ENCODE measurements at regions not wholly inside any gene's neighbourhood (a gene's known extent, or its start where the extent isn't known, plus 50 kb on each side); places are given as distances from the start of the nearest gene placed in this dataset.
A peak's percentile ranks its signal among the peaks of the same experiment; 100 is the strongest.
"Not testable (repeated sequence)": the region's sequence is repeated elsewhere in the genome, so short reads cannot be mapped to it uniquely, and the experiment has no call there.

DNA sequence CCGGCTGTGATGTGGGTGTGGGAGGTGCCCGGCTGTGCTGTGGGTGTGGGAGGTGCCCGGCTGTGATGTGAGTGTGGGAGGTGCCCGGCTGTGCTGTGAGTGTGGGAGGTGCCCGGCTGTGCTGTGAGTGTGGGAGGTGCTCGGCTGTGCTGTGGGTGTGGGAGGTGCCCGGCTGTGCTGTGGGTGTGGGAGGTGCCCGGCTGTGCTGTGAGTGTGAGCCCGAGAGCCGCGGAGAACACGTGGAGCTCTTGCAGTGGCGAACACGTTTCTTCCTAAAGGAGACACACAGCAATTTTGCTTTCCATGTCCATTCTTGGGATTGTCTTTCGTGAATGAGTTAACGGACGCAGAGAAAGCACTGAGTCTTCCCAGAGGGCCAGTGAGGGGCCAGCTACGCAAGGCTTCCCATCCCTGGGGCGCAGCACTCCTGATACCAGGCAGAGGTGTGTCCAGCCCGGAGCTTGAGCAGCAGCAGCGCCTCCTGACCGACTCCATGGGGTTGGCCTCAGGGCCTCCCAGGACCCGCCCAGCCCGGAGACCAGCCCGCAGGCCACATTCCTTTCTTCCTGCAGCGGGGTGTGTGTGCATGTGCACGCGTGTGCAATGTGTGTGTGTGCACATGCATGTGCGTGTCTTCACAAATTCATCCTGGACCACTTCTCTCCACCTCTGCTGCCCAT is 245.0 kb upstream of the B3GAT1 start:
- Mint-ChIP-seq H3K27ac (no peak overlapping the region), H3K36me3 (peaks cover 3% of the 10 kb centered on the region), H3K27me3 (peaks cover 6% of the 10 kb centered on the region), H3K9me3 (ENCODE audit: low read depth) (no peaks in the 10 kb centered on the region), H3K4me1 (ENCODE audit: low read depth) (peaks cover 22% of the 10 kb centered on the region), H3K4me3 (no peak overlapping the region)

- H3K9me3 Mint-ChIP-seq (ENCODE audit: low read depth); H3K27me3 Mint-ChIP-seq; H3K36me3 Mint-ChIP-seq: not testable (repeated sequence)
- H3K4me3 Mint-ChIP-seq: peak overlapping the region; percentile 22
- H3K27ac Mint-ChIP-seq: peak overlapping the region; percentile 72
- peaks cover 22% of the 10 kb centered on the region for H3K4me1 Mint-ChIP-seq (ENCODE audit: low read depth)
Measured at GRCh38 chr11:134656086-134656840, 244.2 kb upstream of the B3GAT1 start.

GRCh38 chr11:134655189-134655989 is 243.3 kb upstream of the B3GAT1 start:
- Mint-ChIP-seq H3K36me3 (peaks cover 3% of the 10 kb centered on the region), H3K9me3 (ENCODE audit: low read depth) (no peaks in the 10 kb centered on the region), H3K27me3 (peaks cover 6% of the 10 kb centered on the region), H3K4me1 (ENCODE audit: low read depth) (peaks cover 22% of the 10 kb centered on the region), H3K4me3 (no peak overlapping the region), H3K27ac (no peak overlapping the region)

- H3K27ac Mint-ChIP-seq: no peak overlapping the region
- peaks cover 3% of the 10 kb centered on the region for H3K36me3 Mint-ChIP-seq
- no peaks in the 10 kb centered on the region for H3K9me3 Mint-ChIP-seq (ENCODE audit: low read depth)
- H3K27me3 Mint-ChIP-seq: peaks cover 6% of the 10 kb centered on the region
- H3K4me3 Mint-ChIP-seq: no peak overlapping the region
- H3K4me1 Mint-ChIP-seq (ENCODE audit: low read depth): peaks cover 22% of the 10 kb centered on the region
Measured at GRCh38 chr11:134654161-134654915, 242.3 kb upstream of the B3GAT1 start.

- Mint-ChIP-seq H3K27ac (no peak overlapping the region), H3K4me3 (no peak overlapping the region), H3K36me3 (peaks cover 3% of the 10 kb centered on the region)
Measured at GRCh38 chr11:134652586-134653255, 240.7 kb upstream of the B3GAT1 start.

GRCh38 chr11:134647066-134647743 is 235.2 kb upstream of the B3GAT1 start:
- Mint-ChIP-seq H3K27me3 (no peaks in the 10 kb centered on the region), H3K4me3 (no peak overlapping the region), H3K27ac (no peak overlapping the region), H3K4me1 (ENCODE audit: low read depth) (no peaks in the 10 kb centered on the region), H3K9me3 (ENCODE audit: low read depth) (no peaks in the 10 kb centered on the region), H3K36me3 (no peaks in the 10 kb centered on the region)

More at GRCh38 chr11:134652586-134653255, 240.7 kb upstream of the B3GAT1 start:
- Mint-ChIP-seq H3K9me3 (ENCODE audit: low read depth) (no peaks in the 10 kb centered on the region), H3K4me1 (ENCODE audit: low read depth) (peaks cover 22% of the 10 kb centered on the region), H3K27me3 (peaks cover 6% of the 10 kb centered on the region)

DNA sequence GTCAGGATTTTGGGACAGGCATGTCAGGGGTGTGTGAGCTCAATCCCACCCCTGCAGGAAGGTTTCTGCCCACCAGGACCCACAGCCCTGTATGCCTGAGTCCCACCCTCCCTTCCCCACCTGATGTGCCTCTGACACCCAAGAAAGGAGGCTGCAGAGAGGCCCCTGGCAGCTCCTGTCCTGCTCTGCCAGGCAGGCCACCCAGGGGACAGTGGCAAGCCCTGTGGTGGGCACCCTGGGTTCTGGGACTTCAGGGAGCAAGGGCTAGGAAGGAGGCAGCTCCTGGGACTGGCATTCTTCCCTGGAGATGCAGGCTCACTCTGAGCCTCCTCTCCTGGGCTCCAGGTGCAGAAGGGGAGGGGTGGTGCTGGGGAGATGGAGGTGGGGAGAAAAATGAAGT is 234.5 kb upstream of the B3GAT1 start:
- Mint-ChIP-seq H3K36me3 (no peaks in the 10 kb centered on the region), H3K4me1 (ENCODE audit: low read depth) (no peaks in the 10 kb centered on the region), H3K4me3 (no peak overlapping the region), H3K9me3 (ENCODE audit: low read depth) (no peaks in the 10 kb centered on the region), H3K27me3 (no peaks in the 10 kb centered on the region), H3K27ac (no peak overlapping the region)

- no peak overlapping the region for H3K4me3 Mint-ChIP-seq
- no peaks in the 10 kb centered on the region for H3K27me3 Mint-ChIP-seq
- no peaks in the 10 kb centered on the region for H3K4me1 Mint-ChIP-seq (ENCODE audit: low read depth)
- H3K36me3 Mint-ChIP-seq: no peaks in the 10 kb centered on the region
- H3K27ac Mint-ChIP-seq: no peak overlapping the region
- no peaks in the 10 kb centered on the region for H3K9me3 Mint-ChIP-seq (ENCODE audit: low read depth)
Measured at GRCh38 chr11:134645576-134645975, 233.5 kb upstream of the B3GAT1 start.

DNA sequence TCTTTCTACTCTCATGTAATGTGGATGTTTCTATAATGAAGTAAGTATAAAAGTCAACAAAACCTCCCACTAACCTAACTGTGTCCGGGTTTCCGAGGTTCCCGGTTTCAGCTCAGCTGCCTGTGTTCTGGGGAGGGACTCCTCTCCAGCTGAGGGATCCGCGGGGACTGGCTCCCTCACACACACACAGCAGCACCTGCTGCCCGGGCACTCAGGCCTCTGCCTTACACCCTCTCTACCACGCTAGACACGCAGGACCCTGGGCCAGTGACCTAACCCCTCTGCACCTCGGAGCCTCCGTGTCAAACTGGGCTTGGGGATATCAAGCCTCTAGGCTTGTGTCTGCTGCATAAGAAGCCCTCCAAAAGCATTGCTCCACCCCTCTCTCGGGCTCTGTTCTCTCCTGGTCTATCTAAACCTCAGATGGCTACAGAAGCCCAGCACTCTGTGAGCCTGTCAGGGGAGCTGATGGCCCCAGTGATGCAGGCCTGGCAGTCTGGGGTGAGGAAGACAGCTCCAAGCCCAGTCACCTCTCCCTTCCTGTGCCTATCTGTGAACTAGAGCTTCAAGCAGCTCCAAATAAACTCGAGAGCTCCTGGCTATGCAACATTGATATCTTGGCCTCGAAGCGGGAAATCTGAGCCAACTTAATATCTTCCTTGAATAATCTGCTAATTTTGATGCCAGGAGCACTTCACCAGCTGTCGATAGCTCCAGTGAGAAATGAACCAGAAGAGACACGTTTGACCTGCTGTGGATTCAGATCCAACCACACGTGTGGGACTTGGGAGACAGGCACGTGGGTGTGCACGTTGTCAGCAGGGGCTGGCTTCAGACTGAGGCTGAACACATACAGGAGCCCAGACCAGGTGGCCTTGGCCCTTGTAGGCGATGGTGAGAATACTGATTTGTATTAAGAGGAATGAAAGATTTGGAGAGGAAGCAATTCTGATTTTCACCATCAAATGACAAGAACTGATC is 232.7 kb upstream of the B3GAT1 start:
- H3K27me3 Mint-ChIP-seq: no peaks in the 10 kb centered on the region
- H3K4me1 Mint-ChIP-seq (ENCODE audit: low read depth): no peaks in the 10 kb centered on the region
- H3K4me3 Mint-ChIP-seq: no peak overlapping the region
- H3K36me3 Mint-ChIP-seq: no peaks in the 10 kb centered on the region
- no peaks in the 10 kb centered on the region for H3K9me3 Mint-ChIP-seq (ENCODE audit: low read depth)
- no peak overlapping the region for H3K27ac Mint-ChIP-seq

DNA sequence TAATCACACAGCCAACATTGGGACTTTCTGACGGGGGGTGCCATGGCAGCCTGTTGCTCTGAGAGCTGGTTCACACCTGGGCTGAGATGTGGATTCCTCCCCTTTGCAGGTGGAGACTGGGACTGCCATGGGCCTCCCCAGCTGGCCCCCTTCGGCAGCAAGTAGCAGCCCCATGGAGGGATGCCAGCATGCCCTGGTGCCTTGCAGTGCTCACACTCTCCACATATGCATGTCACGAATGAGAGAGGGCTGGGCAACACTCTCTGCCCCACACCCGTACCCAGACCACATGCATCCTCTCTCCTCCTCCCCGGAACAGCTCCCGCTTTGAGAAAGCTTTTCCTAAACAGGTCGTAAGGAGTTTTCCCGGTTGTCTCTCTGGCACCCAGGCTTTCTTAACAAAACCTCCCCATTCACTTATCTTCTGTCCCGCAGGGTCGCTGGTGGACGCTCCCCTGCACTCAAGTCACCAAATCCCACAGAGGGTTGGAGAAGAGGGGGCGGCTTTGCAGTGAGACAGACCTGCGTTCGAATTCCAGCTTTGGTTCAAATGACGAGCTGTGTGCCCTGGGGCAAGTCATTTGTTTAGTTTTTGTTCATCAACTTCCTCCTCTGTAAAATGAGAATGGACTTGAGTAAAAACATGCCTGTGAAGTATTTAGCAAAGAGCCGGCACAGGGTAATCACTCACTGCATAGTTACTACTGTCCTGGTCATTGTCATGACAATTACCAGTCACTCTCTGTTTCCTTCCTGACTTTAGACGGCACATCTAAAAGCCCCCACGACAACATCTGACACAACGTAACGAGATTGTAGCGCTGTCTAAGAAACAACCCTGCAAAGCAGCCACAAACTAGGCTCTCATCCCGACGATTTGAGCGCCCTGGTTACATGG is 231.3 kb upstream of the B3GAT1 start:
- no peak overlapping the region for H3K4me3 Mint-ChIP-seq
- H3K27ac Mint-ChIP-seq: no peak overlapping the region
- no peaks in the 10 kb centered on the region for H3K9me3 Mint-ChIP-seq (ENCODE audit: low read depth)
- no peaks in the 10 kb centered on the region for H3K36me3 Mint-ChIP-seq
- no peaks in the 10 kb centered on the region for H3K27me3 Mint-ChIP-seq
- no peaks in the 10 kb centered on the region for H3K4me1 Mint-ChIP-seq (ENCODE audit: low read depth)

DNA sequence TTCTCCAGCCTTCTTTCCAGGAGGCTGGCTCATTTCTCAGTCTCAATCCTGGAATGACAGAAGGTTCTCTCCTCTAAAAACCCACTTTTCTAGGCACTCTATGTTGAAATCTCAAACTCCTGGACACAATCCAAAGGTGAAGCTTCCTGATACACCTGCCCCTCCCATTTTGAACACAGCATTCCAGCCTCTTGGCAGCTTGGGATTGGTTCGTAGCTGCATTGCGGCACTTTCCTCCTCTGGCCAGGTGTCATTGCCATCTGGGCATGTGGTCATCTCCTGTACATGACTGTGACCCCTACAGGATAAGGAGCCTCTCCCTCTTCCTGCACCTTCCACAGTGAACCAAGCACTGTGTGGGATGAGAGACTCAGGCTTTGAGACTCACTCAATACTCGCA is 230.2 kb upstream of the B3GAT1 start:
- Mint-ChIP-seq H3K27ac (no peak overlapping the region), H3K9me3 (ENCODE audit: low read depth) (no peaks in the 10 kb centered on the region), H3K27me3 (no peaks in the 10 kb centered on the region), H3K36me3 (no peaks in the 10 kb centered on the region), H3K4me1 (ENCODE audit: low read depth) (no peaks in the 10 kb centered on the region), H3K4me3 (no peak overlapping the region)

Data from activated naive CD8-positive, alpha-beta T cell (primary cell).